CD4-positive, alpha-beta T cell (primary cell): ENCODE measurements at regions not wholly inside any gene's neighbourhood (a gene's known extent, or its start where the extent isn't known, plus 50 kb on each side); places are given as distances from the start of the nearest gene placed in this dataset.
A peak's percentile ranks its signal among the peaks of the same experiment; 100 is the strongest.

Experiments
- ATAC-seq: fragments of 200-7000 bp; cut with Tn5 transposase; one replicate; pipeline ENCODE4 v1.10.0; 2022; ENCODE audit warnings: mild to moderate bottlenecking; ENCODE audit not compliant: poor library complexity
- CTCF ChIA-PET: fragments of 350-600 bp; sonication (Branson Sonifier 250); formaldehyde crosslinking; loops from one replicate; lab custom pipeline; 2021; ENCODE audit warnings: antibody characterized with exemption, inconsistent platforms; lab: Charles Lee
- POLR2A ChIA-PET: fragments of 350-600 bp; sonication (Branson Sonifier 250); formaldehyde crosslinking; loops from one replicate; lab custom pipeline; 2021; ENCODE audit warnings: antibody characterized with exemption, inconsistent platforms; lab: Charles Lee
- DNase-seq, 14 experiments: peaks; one replicate each; pipeline ENCODE4 v3.0.0-alpha.2; 2013 to 2020; ENCODE audit warnings: mixed read lengths in 2 of 14
- H3K27ac ChIP-seq, 2 donors: one replicate each; pipeline versions ENCODE4 v1.5.1 to v1.7.0; 2013; ENCODE audit warnings: low read length in 2 of 2, low read depth in 1 of 2, mild to moderate bottlenecking in 1 of 2
- H3K27me3 ChIP-seq, 2 experiments: 1 replicate in 1 of 2; 2 replicates in 1 of 2; pipeline versions ENCODE4 v1.6.1 to v1.7.0; 2013; ENCODE audit warnings: low read length in 2 of 2, control low read depth in 1 of 2, mild to moderate bottlenecking in 1 of 2, moderate library complexity in 1 of 2; ENCODE audit not compliant: insufficient read depth in 2 of 2, control insufficient read depth in 1 of 2
- H3K36me3 ChIP-seq: one replicate; pipeline ENCODE4 v1.6.1; 2013; ENCODE audit warnings: low read length, control low read depth; ENCODE audit not compliant: insufficient read depth
- H3K4me1 ChIP-seq: one replicate; pipeline ENCODE4 v1.6.1; 2013; ENCODE audit warnings: low read length, control low read depth; ENCODE audit not compliant: insufficient read depth
- H3K4me3 ChIP-seq: one replicate; pipeline ENCODE4 v1.5.1; 2013; ENCODE audit warnings: mild to moderate bottlenecking, low read length, moderate library complexity
- H3K9me3 ChIP-seq, 2 experiments: 1 replicate in 1 of 2; 2 replicates in 1 of 2; pipeline versions ENCODE4 v1.6.1 to v1.7.0; 2013; ENCODE audit warnings: low read length in 2 of 2, mild to moderate bottlenecking in 2 of 2, control low read depth in 1 of 2, moderate library complexity in 1 of 2; ENCODE audit not compliant: control insufficient read depth in 1 of 2, insufficient read depth in 1 of 2
- H3K27ac Mint-ChIP-seq: one replicate; pipeline ENCODE4 v1.8.0; 2020; ENCODE audit warnings: mixed read lengths
- H3K27me3 Mint-ChIP-seq: one replicate; pipeline ENCODE4 v1.8.0; 2021; ENCODE audit warnings: mixed read lengths
- H3K36me3 Mint-ChIP-seq: one replicate; pipeline ENCODE4 v1.8.0; 2021; ENCODE audit warnings: low read depth, mixed read lengths
- H3K4me1 Mint-ChIP-seq: one replicate; pipeline ENCODE4 v1.8.0; 2021; ENCODE audit warnings: low read depth, mixed read lengths
- H3K4me3 Mint-ChIP-seq: one replicate; pipeline ENCODE4 v1.8.0; 2020; ENCODE audit warnings: mild to moderate bottlenecking, mixed read lengths
- H3K9me3 Mint-ChIP-seq: one replicate; pipeline ENCODE4 v1.8.0; 2020; ENCODE audit warnings: mixed read lengths
- CTCF ChIP-seq: fragments of 200-600 bp; IDR thresholded peaks from one replicate; pipeline ENCODE4 v1.8.0; 2022; ENCODE audit warnings: antibody characterized with exemption, mild to moderate bottlenecking
- intact Hi-C, 2 experiments: fragments of 100-400 bp; cut with DNase I in 1 of 2; cut with micrococcal nuclease in 1 of 2; formaldehyde crosslinking; loops; one replicate each; pipeline versions ENCODE4 v1.15.1 to v1.9.0; 2023 to 2025; cut with DNase I, micrococcal nuclease

- no peak overlapping the region for H3K27ac ChIP-seq
- peaks cover 0 to 5% of the 10 kb centered on the region in 2 experiments for H3K9me3 ChIP-seq
- ATAC-seq, result no peak
Observed at GRCh38 chr7:13421776-13422175, 567.7 kb downstream of the ETV1 start.

GRCh38 chr7:13433946-13434345 is 555.5 kb downstream of the ETV1 start:
- intact Hi-C loops, result no loop called here
- ChIA-PET CTCF (no interaction called here), POLR2A (no interaction called here)
- Mint-ChIP-seq H3K4me3 (no peak overlapping the region), H3K27me3 (no peaks in the 10 kb centered on the region), H3K36me3 (no peaks in the 10 kb centered on the region), H3K4me1 (no peaks in the 10 kb centered on the region), H3K27ac (no peak overlapping the region), H3K9me3 (peaks cover 3% of the 10 kb centered on the region)
- Histone ChIP-seq H3K36me3 (no peaks in the 10 kb centered on the region), H3K27me3 (no peaks in the 10 kb centered on the region), H3K9me3 (no peaks in the 10 kb centered on the region), H3K27ac (no peak overlapping the region), H3K4me3 (no peak overlapping the region), H3K4me1 (no peaks in the 10 kb centered on the region)
- TF ChIP-seq CTCF, result no peak
- DNase-seq (no peak), ATAC-seq (no peak)

More at GRCh38 chr7:13421776-13422175, 567.7 kb downstream of the ETV1 start:
- ChIA-PET CTCF (no interaction called here), POLR2A (no interaction called here)
- Mint-ChIP-seq H3K27ac (no peak overlapping the region), H3K36me3 (no peaks in the 10 kb centered on the region), H3K4me3 (no peak overlapping the region), H3K9me3 (peaks cover 10% of the 10 kb centered on the region), H3K27me3 (no peaks in the 10 kb centered on the region), H3K4me1 (no peaks in the 10 kb centered on the region)
- H3K4me3 ChIP-seq, result no peak overlapping the region
- peak in 1 of 14 experiments; percentile 1 for DNase-seq
- no peaks in the 10 kb centered on the region for H3K27me3 ChIP-seq
- H3K4me1 ChIP-seq, result no peaks in the 10 kb centered on the region
- TF ChIP-seq CTCF, result no peak
- H3K36me3 ChIP-seq, result no peaks in the 10 kb centered on the region
- intact Hi-C loops, result no loop called here

- DNase-seq (no peak), ATAC-seq (no peak)
- POLR2A ChIA-PET, result no interaction called here
- Histone ChIP-seq H3K9me3 (no peaks in the 10 kb centered on the region), H3K27me3 (no peaks in the 10 kb centered on the region), H3K4me1 (no peaks in the 10 kb centered on the region), H3K27ac (no peak overlapping the region), H3K4me3 (no peak overlapping the region), H3K36me3 (no peaks in the 10 kb centered on the region)
- H3K4me1 Mint-ChIP-seq, result no peaks in the 10 kb centered on the region
- no peak overlapping the region for H3K27ac Mint-ChIP-seq
- no peaks in the 10 kb centered on the region for H3K27me3 Mint-ChIP-seq
- intact Hi-C loops, result no loop called here
- no peaks in the 10 kb centered on the region for H3K9me3 Mint-ChIP-seq
- no peak for TF ChIP-seq CTCF
- CTCF ChIA-PET, result interaction anchor here (1.2 kb wide), 1 partner anchor 10 kb away, joined by 3 read pairs; no protein-coding TSS in a partner anchor
- H3K36me3 Mint-ChIP-seq, result no peaks in the 10 kb centered on the region
- no peak overlapping the region for H3K4me3 Mint-ChIP-seq
Observed at GRCh38 chr7:13442226-13442625, 547.2 kb downstream of the ETV1 start.
